GM21723 (cell line): ENCODE measurements at regions not wholly inside any gene's neighbourhood (a gene's known extent, or its start where the extent isn't known, plus 50 kb on each side); places are given as distances from the start of the nearest gene placed in this dataset.
"Not testable (repeated sequence)": the region's sequence is repeated elsewhere in the genome, so short reads cannot be mapped to it uniquely, and the experiment has no call there.

Experiments
- ATAC-seq: cut with Tn5 transposase; IDR thresholded peaks from one replicate; pipeline ENCODE4 v1.9.1; 2021; ENCODE audit warnings: mild to moderate bottlenecking, moderate library complexity; ENCODE audit not compliant: unreplicated experiment

DNA sequence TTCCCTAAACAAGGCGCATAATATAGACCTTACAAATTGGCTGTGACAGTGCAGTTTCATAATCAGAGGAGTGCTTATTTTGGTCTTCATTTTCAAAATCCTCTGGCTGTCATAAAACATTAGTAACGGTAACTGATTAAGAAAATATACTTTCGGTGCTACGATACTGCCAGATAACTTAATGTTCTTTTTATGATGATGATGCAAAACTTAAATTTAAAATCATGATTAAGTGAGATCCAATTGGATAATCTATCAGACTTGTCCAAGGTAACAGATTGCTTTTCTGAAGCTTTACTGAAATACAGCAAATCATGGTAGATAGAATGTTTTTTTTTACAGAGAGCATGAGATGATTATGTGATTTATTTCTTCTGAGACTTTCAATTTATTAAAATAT, 364.2 kb upstream of the CNTN3 start:
- no peak for ATAC-seq

DNA sequence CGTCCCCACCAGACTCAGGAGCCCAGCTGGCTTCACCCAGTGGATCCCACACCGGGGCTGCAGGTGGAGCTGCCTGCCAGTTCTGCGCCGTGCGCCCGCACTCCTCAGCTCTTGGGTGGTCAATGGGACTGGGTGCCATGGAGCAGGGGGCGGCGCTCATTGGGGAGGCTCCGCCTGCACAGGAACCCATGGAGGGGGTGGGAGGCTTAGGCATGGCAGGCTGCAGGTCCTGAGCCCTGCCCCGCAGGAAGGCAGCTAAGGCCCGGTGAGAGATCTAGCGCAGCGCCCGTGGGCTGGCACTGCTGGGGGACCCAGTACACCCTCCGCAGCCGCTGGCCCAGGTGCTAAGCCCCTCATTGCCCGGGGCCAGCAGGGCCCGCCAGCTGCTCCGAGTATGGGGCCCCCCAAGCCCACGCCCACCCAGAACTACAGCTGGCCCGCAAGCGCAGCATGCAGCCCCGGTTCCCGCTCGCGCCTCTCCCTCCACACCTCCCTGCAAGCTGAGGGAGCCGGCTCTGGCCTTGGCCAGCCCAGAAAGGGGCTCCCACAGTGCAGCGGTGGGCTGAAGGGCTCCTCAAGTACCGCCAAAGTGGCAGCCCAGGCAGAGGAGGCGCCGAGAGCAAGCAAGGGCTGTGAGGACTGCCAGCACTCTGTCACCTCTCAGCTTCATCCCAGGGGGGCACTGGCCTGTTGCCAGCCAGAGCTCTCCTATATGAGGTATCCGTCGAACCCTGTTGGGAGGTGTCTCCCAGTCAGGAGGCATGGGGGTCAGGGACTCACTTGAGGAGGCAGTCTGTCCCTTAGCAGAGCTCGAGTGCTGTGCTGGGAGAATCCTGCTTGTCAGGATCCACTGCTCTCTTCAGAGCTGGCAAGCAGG, 370.8 kb upstream of the CNTN3 start:
- not testable (repeated sequence) for ATAC-seq

DNA sequence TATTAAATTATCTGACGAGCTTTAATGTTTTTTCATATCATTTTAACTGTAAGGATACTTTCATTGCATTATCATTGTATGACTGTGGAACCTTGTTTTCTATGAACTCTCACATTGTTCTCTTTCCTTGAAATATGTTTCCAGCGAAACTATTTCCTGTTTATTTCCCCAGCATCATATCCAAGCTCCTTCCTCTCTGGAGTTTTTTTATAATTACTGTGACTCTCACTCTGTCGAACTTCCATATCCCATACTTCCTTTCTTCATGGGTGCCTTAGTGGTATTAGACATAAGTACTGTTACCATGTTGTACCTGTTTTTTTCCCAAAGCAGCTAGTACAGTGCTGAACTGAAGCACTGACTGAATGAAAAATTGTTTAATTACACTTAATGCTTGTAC, 373.6 kb upstream of the CNTN3 start:
- ATAC-seq = no peak

DNA sequence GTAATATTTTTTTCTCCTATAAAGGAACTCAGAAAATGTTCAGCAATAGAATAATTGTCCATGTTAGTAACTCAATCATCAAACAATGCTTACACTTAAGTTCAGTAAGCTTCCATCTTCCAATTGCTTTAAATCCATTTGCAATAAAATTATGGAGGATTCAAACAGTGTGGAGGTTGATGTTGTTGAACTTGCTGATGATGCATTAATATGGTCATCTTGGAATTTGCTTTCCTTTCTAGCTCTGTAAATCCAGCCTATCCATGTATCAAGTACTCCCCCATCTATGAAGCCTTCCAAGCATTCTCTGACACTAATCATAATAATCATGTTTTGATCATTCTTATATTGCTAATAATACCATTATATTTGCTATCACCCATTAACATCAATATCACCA, 378.4 kb upstream of the CNTN3 start:
- ATAC-seq = no peak

DNA sequence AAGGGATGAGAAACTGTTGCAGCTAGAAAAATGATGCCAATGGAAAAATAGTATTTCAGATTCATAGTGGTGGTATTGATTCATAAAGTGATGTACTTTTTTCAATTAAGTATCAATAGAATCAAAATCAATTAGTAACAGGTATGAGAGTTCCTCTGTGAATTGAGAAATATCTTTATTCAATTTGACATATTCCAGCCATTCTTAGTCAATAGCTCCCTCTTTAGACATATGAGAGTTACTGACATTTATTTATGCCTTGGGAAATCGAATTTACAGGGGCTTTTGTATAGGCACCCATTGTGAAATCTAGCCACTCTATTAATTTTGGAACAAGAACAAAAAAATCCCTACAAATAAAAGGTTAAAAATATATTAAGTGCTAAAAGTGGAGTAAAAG, 386.9 kb upstream of the CNTN3 start:
- ATAC-seq = no peak

DNA sequence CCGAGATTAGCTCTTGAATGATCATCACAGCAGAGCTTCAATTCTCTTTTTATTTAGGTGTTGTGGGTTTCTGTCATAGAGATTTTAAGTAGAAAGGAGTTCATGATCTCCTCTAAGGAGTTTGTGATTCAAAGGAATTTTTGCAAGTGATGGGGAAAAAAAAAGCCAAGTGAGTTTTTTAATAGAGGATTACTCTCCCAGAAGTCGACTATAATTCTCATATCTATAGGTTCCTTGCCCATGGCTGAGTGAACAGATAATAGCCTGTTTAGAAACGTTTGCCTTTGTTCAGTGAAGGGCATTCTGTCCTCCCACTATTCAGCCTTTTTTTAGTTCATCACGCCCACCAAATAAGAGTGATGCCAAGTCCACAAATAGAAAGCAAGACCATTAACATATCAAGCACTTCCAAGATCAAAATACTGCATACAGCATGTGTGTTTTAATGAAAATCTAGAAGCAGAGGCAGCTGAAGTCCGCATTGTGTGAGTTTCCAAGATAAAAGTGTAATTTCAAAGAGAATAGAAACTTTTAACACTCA, 398.4 kb upstream of the CNTN3 start:
- no peak for ATAC-seq

DNA sequence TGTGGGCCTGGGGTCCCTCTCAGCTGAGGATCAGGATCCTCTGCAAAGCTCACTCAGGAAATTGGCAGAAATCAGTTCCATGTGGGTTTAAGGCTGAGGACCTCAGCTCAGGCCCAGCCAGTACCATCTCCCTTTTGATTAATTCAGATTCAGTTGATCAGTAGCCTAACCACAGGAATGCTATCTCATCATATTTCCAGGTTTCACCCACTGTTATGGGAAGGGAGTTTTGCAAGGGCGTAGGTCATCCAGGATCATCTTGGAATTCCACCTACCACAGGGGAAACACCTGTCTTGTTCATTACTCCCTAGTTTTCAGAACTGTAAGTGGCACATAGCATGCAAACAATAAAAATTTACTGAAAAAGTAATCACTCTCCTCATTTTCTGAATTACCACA, 399.5 kb upstream of the CNTN3 start:
- ATAC-seq = no peak

DNA sequence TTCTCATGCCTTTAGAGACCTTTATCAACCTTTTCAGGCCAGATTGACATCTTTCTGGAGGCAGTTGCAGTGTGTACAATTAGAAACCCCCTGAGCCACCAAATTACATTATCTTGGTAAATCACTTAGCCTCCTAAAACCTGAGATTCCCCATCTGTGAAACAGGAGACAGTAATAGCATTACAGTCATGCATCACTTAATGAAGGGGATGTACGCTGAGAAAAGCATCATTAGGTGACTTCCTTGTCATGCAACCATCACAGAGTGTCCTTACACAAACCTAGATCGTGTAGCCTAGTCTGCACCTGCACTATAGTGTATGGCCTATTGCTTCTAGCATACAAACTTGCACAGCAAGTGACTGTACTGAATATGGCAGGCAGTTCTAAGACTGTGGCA, 400.8 kb upstream of the CNTN3 start:
- ATAC-seq = no peak

DNA sequence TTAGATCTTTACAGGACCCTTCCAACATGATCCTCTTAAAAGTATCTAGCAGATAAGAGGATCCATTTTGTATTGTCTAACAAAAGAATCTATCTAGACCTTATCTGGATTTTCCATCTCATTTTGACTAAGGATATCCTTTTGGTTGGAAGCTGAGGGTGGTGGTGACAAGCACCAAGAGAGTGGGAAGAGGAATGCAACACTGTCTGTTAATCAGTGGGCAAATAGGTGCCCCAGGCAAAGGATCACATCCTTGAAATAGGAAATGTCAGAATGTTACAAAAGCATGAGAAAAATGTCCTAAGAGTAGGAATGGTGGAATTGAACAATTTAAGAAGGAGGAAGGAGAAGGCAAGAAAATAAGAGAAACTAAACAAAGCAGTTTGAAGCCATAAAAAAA, 420.7 kb upstream of the CNTN3 start:
- no peak for ATAC-seq

DNA sequence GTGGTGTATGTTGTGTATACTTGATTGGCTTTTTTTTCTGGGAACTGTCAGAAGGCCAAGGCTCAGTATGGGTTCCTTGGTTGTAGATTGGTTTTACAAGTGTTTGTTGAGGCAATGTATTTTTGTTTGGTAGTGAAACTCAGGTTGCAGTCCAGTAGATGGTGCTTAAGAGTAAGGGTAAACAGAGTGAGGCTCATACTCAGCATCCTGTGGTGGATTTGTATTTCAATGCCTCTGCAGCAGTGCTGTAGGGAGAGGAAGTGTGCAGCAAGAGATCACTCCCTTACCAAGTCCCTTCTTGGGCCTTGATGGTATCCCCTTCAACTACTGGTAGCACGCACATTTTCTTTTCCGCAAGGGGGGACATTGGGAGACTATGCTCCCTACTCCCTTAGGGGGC, 428.5 kb upstream of the CNTN3 start:
- ATAC-seq = no peak

DNA sequence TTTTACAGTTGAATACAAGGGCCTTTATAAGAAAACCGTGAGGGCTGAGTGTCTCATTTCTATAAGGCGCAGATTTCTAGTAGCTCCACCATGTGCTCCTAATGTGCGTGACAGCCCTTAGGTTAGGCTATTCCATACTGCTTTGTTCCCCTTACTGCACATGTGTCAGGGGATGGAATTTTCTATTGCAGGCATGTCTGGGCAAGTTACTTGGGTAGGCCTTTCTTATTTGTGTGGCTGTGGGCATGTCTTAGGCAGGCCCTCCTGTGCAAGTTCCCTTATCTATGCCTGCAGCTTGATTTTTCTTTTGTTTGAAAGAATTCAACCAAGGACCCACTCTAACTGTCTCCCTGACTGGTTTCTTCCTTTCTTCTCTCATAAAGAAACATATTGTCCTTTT, 434.2 kb upstream of the CNTN3 start:
- no peak for ATAC-seq

DNA sequence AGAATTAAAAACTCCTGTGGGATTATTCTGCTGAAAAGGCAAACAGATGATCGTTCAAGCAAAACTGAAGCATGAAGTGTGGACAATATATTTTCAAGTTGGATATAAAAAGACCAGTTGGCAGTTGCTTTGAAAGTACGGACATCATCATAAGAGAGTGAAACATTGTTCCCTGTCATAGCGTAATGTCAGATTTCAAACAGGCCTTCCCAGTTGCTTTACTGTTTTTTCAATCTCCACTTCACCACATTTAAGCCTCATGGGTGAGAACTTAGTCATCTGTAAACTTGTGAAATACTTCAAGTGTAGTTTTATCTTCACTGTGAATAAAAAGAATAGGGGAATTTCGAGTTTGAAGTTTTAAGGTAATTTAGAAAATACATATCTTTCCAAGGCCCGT, 435.1 kb upstream of the CNTN3 start:
- ATAC-seq = no peak

DNA sequence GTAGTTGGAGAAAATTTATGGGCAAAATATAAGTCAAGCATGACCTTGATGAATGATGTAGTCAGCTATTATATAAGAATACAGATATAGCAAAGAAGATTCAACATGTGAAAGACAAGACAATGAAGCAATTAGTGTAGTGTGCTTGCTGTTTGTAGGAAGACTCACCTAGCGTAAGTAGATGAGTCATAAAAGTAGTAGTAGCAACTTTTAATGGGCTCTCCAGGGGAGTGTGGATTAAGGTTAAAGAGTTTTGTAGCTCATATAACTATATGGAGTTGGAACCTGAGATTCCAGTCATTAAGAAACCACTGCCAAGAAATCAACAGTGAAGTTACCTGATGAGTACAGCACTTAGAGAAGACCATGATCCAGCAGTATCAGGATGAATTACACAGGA, 444.7 kb upstream of the CNTN3 start:
- ATAC-seq = no peak

DNA sequence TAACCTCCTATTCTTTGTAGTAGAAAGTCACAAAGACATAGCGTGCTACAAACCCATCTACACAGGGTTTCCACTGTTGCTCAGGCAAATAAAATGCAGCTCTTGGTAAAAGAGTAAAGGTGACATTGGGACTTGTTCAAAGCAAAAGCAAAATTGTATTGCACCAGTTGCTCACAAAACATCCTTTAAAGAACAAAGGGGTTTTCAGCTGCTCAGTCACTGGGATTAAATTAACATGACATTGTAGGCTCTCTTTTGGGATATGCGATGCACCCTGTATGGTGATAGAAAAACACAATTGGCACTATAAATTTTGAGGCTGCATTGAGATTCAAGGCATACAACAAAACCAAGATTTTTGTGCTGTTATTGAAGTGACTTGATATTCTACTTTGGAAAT, 447.3 kb upstream of the CNTN3 start:
- no peak for ATAC-seq

DNA sequence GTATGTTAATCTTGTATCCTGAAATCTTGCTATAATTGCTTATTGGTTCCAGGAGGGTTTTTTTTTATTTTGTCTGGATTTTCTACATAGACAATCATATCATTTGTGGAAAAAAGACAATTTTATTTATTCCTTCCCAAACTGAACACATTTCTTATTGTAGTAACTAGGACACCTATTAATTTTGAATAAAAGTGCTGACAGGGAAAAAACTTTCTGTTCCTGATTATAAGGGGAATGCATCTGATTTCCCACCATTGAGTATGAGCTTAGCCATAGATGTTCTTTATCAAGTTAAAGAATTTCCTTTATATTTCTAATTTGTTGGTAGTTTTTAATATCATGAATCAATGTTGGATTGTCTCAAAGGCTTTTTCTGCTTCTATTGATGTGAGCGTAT, 460.7 kb upstream of the CNTN3 start:
- no peak for ATAC-seq

DNA sequence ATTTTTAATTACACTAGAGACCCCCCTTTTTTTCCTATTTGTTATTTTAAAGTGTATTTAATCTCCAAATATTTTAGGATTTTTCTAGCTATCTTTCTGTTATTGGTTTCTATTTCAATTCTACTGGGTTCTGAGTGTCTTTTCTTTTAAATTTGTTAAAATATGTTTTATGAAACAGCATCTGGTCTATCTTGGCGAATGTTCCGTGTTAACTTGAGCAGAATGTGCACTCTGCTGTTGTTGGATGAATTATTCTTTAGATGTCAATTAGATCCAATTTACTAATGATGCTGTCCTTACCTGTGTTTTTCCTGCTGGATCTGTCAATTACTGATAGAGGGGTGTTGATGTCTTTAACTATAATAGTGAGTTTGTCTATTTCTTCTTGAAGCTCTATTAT, 462.0 kb upstream of the CNTN3 start:
- ATAC-seq = no peak

DNA sequence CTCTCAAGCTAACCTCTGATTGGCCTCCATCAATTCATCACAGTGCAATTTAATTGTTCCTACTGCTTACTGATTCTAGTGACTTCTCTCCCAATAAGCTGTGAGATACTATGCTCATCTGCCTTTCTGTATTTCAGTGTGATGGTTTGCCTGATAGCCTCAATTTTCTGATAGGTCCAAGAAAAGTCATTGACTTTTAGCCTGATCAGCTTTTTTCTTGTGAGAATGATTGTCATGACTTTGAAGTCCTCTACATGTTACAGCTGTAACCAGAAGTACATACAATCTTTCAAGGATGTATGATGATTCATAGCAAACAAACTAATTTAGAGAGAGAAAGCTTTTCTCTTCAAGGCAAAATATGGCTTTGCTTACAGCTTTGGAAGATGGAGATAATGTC, 463.8 kb upstream of the CNTN3 start:
- no peak for ATAC-seq

DNA sequence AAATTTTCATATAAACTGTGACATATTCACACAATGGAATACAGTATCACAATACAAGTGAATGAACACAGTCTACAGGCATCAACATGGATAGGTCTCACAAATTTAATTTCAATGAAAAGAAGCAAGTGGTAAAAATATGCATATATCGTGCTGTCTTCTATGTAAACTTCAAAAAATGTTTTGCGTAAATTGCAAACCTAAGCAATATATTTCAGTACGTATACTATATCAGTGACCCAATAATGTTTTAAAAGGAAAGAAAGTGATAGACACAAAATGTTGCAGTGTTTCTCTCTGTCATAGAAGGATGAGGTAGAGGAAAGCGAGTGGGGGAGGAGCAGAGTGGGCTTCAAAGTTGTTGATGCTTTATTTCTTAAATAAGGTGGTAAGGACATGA, 468.4 kb upstream of the CNTN3 start:
- ATAC-seq = no peak

DNA sequence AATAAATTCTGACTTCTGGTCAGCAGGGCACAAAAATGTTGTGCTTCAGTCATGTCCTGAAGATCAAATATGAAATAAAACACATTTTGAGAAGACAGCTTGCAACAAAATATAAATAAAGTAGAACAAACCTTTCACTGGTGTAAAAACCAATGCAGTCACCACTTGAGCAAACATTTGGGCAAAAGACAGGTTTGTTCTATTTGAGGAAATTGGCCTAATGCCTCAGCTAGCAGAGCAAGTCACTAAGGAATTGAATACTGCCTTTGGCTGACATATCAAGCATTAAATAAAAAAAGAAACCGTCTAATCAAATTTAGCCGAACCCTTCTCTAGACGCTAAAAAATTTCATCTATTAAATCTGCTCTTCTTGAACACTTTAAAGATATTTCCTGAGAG, 475.4 kb upstream of the CNTN3 start:
- no peak for ATAC-seq

DNA sequence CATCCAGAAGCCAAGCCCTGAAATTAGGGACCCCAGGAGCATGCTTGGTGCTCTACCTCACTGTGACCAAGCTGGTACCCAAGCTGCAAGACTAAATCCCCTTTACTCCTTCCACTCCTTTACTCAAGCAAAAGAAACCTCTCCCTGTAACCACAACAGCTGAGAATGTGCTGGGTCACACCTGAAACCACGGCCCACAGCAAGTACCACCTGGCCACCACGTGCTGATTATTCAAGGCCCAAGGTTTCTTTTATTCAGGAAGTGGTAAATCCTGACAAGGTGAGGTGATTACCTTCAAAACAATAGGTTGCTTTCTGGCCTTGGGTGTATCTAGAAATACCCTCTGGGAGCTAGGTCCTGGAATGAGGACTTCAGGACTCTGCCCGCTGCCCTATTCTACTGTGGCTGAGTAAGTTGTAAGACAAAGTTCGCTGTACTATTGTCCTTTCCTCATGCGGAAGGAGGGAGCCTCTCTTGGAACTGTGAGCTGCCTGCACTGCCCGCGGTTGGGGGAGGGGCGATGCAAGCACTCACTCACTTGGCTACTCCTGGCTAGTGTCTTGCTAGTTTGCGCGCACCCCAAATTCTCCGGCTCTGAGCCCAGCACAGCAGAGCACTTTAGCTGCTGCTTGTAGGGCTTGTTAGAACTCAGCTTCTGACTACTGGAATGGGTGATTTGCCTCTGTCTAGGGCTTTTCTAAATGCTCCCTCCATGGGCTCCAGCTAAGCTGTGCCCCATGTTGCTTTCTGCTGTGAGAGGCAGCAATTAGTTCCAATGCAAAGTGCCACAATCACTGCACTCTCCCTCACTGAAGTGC, 487.1 kb upstream of the CNTN3 start:
- ATAC-seq = no peak

DNA sequence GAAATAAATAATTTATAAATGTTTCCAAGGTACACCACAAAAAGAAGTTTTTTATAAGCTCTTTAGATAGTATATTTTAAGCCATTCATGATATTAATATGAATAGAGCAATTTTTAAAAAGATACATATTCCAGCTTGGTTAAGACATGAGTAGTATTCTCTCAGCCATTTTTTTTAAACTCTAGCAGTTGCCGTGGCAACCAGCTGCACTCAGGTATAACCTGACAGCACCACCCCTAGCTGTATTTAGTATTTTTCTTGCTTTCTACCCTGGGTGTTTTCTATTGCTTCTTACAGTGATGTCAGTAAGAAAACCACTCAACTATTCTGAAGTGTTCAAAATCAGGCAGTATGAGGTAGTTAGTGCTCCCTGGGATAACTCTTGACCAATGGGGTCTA, 496.3 kb upstream of the CNTN3 start:
- no peak for ATAC-seq

DNA sequence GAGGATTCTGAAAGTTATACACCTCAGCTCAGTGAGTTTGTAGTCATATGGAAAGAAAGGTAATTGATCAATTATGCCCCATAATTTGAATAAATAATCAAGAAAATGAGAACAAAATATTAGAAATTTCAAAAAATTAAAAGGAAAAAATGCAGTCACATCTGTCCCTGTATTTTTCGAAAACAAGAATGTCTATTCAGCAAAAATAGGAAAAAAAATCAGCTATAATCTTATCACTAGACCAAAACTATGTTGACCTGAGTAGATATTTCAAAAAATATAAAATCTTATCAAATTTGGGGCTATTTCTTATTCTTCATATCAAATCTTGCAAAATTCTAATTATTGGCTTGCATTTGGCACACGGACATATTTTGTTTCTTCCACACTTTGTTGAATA, 501.2 kb upstream of the CNTN3 start:
- no peak for ATAC-seq
